ENCODE measurements at regions not wholly inside any gene's neighbourhood (a gene's known extent, or its start where the extent isn't known, plus 50 kb on each side); places are given as distances from the start of the nearest gene placed in this dataset.

- no peaks in the 10 kb centered on the region for H3K36me3 ChIP-seq (ENCODE audit: control insufficient read depth, insufficient read depth, low read length)
- H3K4me3 ChIP-seq (ENCODE audit: insufficient read depth, low read depth, low read length, poor library complexity, severe bottlenecking) = no peak overlapping the region
- no peaks in the 10 kb centered on the region for H3K27me3 ChIP-seq (replicated peaks; ENCODE audit: control insufficient read depth, insufficient read depth, low read length, poor library complexity, severe bottlenecking)
- no peak overlapping the region for H3K27ac ChIP-seq (ENCODE audit: insufficient read depth, low read length, poor library complexity, severe bottlenecking)
- DNase-seq = no peak
- no peaks in the 10 kb centered on the region for H3K9me3 ChIP-seq (ENCODE audit: control insufficient read depth, low read length)
- H3K4me1 ChIP-seq (ENCODE audit: control insufficient read depth, insufficient read depth, low read length, poor library complexity, severe bottlenecking) = no peaks in the 10 kb centered on the region
Measured at GRCh38 chr7:67878808-67879207, 882.2 kb downstream of the TYW1 start.

GRCh38 chr7:67882843-67883242 is 886.2 kb downstream of the TYW1 start:
- Histone ChIP-seq H3K27me3 (replicated peaks; ENCODE audit: control insufficient read depth, insufficient read depth, low read length, poor library complexity, severe bottlenecking) (no peaks in the 10 kb centered on the region), H3K4me3 (ENCODE audit: insufficient read depth, low read depth, low read length, poor library complexity, severe bottlenecking) (no peak overlapping the region), H3K27ac (ENCODE audit: insufficient read depth, low read length, poor library complexity, severe bottlenecking) (no peak overlapping the region), H3K36me3 (ENCODE audit: control insufficient read depth, insufficient read depth, low read length) (no peaks in the 10 kb centered on the region), H3K9me3 (ENCODE audit: control insufficient read depth, low read length) (no peaks in the 10 kb centered on the region), H3K4me1 (ENCODE audit: control insufficient read depth, insufficient read depth, low read length, poor library complexity, severe bottlenecking) (no peaks in the 10 kb centered on the region)
- DNase-seq = no peak

GRCh38 chr7:67890316-67890715 is 893.7 kb downstream of the TYW1 start:
- no peaks in the 10 kb centered on the region for H3K9me3 ChIP-seq (ENCODE audit: control insufficient read depth, low read length)
- H3K27ac ChIP-seq (ENCODE audit: insufficient read depth, low read length, poor library complexity, severe bottlenecking) = no peak overlapping the region
- H3K36me3 ChIP-seq (ENCODE audit: control insufficient read depth, insufficient read depth, low read length) = no peaks in the 10 kb centered on the region
- H3K4me3 ChIP-seq (ENCODE audit: insufficient read depth, low read depth, low read length, poor library complexity, severe bottlenecking) = no peak overlapping the region
- no peaks in the 10 kb centered on the region for H3K4me1 ChIP-seq (ENCODE audit: control insufficient read depth, insufficient read depth, low read length, poor library complexity, severe bottlenecking)
- H3K27me3 ChIP-seq (replicated peaks; ENCODE audit: control insufficient read depth, insufficient read depth, low read length, poor library complexity, severe bottlenecking) = no peaks in the 10 kb centered on the region
- no peak for DNase-seq

GRCh38 chr7:67894746-67895145 is 898.1 kb downstream of the TYW1 start:
- H3K27ac ChIP-seq (ENCODE audit: insufficient read depth, low read length, poor library complexity, severe bottlenecking) = no peak overlapping the region
- no peaks in the 10 kb centered on the region for H3K36me3 ChIP-seq (ENCODE audit: control insufficient read depth, insufficient read depth, low read length)
- no peak overlapping the region for H3K4me3 ChIP-seq (ENCODE audit: insufficient read depth, low read depth, low read length, poor library complexity, severe bottlenecking)
- H3K4me1 ChIP-seq (ENCODE audit: control insufficient read depth, insufficient read depth, low read length, poor library complexity, severe bottlenecking) = no peaks in the 10 kb centered on the region
- H3K9me3 ChIP-seq (ENCODE audit: control insufficient read depth, low read length) = no peaks in the 10 kb centered on the region
- no peak for DNase-seq
- H3K27me3 ChIP-seq (replicated peaks; ENCODE audit: control insufficient read depth, insufficient read depth, low read length, poor library complexity, severe bottlenecking) = no peaks in the 10 kb centered on the region

- Histone ChIP-seq H3K4me1 (ENCODE audit: control insufficient read depth, insufficient read depth, low read length, poor library complexity, severe bottlenecking) (no peaks in the 10 kb centered on the region), H3K36me3 (ENCODE audit: control insufficient read depth, insufficient read depth, low read length) (no peaks in the 10 kb centered on the region), H3K9me3 (ENCODE audit: control insufficient read depth, low read length) (no peaks in the 10 kb centered on the region), H3K27ac (ENCODE audit: insufficient read depth, low read length, poor library complexity, severe bottlenecking) (no peak overlapping the region), H3K4me3 (ENCODE audit: insufficient read depth, low read depth, low read length, poor library complexity, severe bottlenecking) (no peak overlapping the region), H3K27me3 (replicated peaks; ENCODE audit: control insufficient read depth, insufficient read depth, low read length, poor library complexity, severe bottlenecking) (no peaks in the 10 kb centered on the region)
- DNase-seq = no peak
Measured at GRCh38 chr7:67896721-67897120, 900.1 kb downstream of the TYW1 start.

- no peak for DNase-seq
- Histone ChIP-seq H3K4me1 (ENCODE audit: control insufficient read depth, insufficient read depth, low read length, poor library complexity, severe bottlenecking) (no peaks in the 10 kb centered on the region), H3K9me3 (ENCODE audit: control insufficient read depth, low read length) (no peaks in the 10 kb centered on the region), H3K4me3 (ENCODE audit: insufficient read depth, low read depth, low read length, poor library complexity, severe bottlenecking) (no peak overlapping the region), H3K27ac (ENCODE audit: insufficient read depth, low read length, poor library complexity, severe bottlenecking) (no peak overlapping the region), H3K36me3 (ENCODE audit: control insufficient read depth, insufficient read depth, low read length) (no peaks in the 10 kb centered on the region), H3K27me3 (replicated peaks; ENCODE audit: control insufficient read depth, insufficient read depth, low read length, poor library complexity, severe bottlenecking) (no peaks in the 10 kb centered on the region)
Measured at GRCh38 chr7:67900456-67900855, 903.8 kb downstream of the TYW1 start.

GRCh38 chr7:67901808-67902480 is 905.3 kb downstream of the TYW1 start:
- no peak for DNase-seq
- no peaks in the 10 kb centered on the region for H3K9me3 ChIP-seq (ENCODE audit: control insufficient read depth, low read length)
- no peaks in the 10 kb centered on the region for H3K27me3 ChIP-seq (replicated peaks; ENCODE audit: control insufficient read depth, insufficient read depth, low read length, poor library complexity, severe bottlenecking)
- no peaks in the 10 kb centered on the region for H3K36me3 ChIP-seq (ENCODE audit: control insufficient read depth, insufficient read depth, low read length)
- H3K4me1 ChIP-seq (ENCODE audit: control insufficient read depth, insufficient read depth, low read length, poor library complexity, severe bottlenecking) = no peaks in the 10 kb centered on the region
- no peak overlapping the region for H3K4me3 ChIP-seq (ENCODE audit: insufficient read depth, low read depth, low read length, poor library complexity, severe bottlenecking)
- H3K27ac ChIP-seq (ENCODE audit: insufficient read depth, low read length, poor library complexity, severe bottlenecking) = no peak overlapping the region

- no peak for DNase-seq
Measured at GRCh38 chr7:67907792-67908191, 911.2 kb downstream of the TYW1 start.

GRCh38 chr7:67912437-67912836 is 915.8 kb downstream of the TYW1 start:
- DNase-seq = no peak
- Histone ChIP-seq H3K27ac (ENCODE audit: insufficient read depth, low read length, poor library complexity, severe bottlenecking) (no peak overlapping the region), H3K27me3 (replicated peaks; ENCODE audit: control insufficient read depth, insufficient read depth, low read length, poor library complexity, severe bottlenecking) (no peaks in the 10 kb centered on the region), H3K4me1 (ENCODE audit: control insufficient read depth, insufficient read depth, low read length, poor library complexity, severe bottlenecking) (no peaks in the 10 kb centered on the region), H3K4me3 (ENCODE audit: insufficient read depth, low read depth, low read length, poor library complexity, severe bottlenecking) (no peak overlapping the region), H3K9me3 (ENCODE audit: control insufficient read depth, low read length) (peaks cover 2% of the 10 kb centered on the region), H3K36me3 (ENCODE audit: control insufficient read depth, insufficient read depth, low read length) (no peaks in the 10 kb centered on the region)

More at GRCh38 chr7:67907792-67908191, 911.2 kb downstream of the TYW1 start:
- no peaks in the 10 kb centered on the region for H3K4me1 ChIP-seq (ENCODE audit: control insufficient read depth, insufficient read depth, low read length, poor library complexity, severe bottlenecking)
- H3K36me3 ChIP-seq (ENCODE audit: control insufficient read depth, insufficient read depth, low read length) = no peaks in the 10 kb centered on the region
- H3K27ac ChIP-seq (ENCODE audit: insufficient read depth, low read length, poor library complexity, severe bottlenecking) = no peak overlapping the region
- no peak overlapping the region for H3K4me3 ChIP-seq (ENCODE audit: insufficient read depth, low read depth, low read length, poor library complexity, severe bottlenecking)
- H3K27me3 ChIP-seq (replicated peaks; ENCODE audit: control insufficient read depth, insufficient read depth, low read length, poor library complexity, severe bottlenecking) = no peaks in the 10 kb centered on the region
- H3K9me3 ChIP-seq (ENCODE audit: control insufficient read depth, low read length) = no peaks in the 10 kb centered on the region

- Histone ChIP-seq H3K27ac (ENCODE audit: insufficient read depth, low read length, poor library complexity, severe bottlenecking) (no peak overlapping the region), H3K4me1 (ENCODE audit: control insufficient read depth, insufficient read depth, low read length, poor library complexity, severe bottlenecking) (no peaks in the 10 kb centered on the region), H3K4me3 (ENCODE audit: insufficient read depth, low read depth, low read length, poor library complexity, severe bottlenecking) (no peak overlapping the region), H3K27me3 (replicated peaks; ENCODE audit: control insufficient read depth, insufficient read depth, low read length, poor library complexity, severe bottlenecking) (no peaks in the 10 kb centered on the region), H3K36me3 (ENCODE audit: control insufficient read depth, insufficient read depth, low read length) (no peaks in the 10 kb centered on the region), H3K9me3 (ENCODE audit: control insufficient read depth, low read length) (peaks cover 3% of the 10 kb centered on the region)
- DNase-seq = no peak
Measured at GRCh38 chr7:67913604-67914003, 917.0 kb downstream of the TYW1 start.
